SK-N-SH treated with all-trans-retinoic acid at 6 μM for 48 hours (cell line): ENCODE measurements at regions not wholly inside any gene's neighbourhood (a gene's known extent, or its start where the extent isn't known, plus 50 kb on each side); places are given as distances from the start of the nearest gene placed in this dataset.

Source experiments
- ARNTL ChIP-seq: fragments of 450-650 bp; formaldehyde crosslinking; IDR thresholded peaks from 2 replicates; pipeline ENCODE4 v1.5.0; 2020; ENCODE audit warnings: low read depth, mild to moderate bottlenecking, moderate library complexity, borderline replicate concordance
- TF ChIP-seq, protein P1 (sequence below): fragments of 250-450 bp; sonication (Bioruptor Pico); IDR thresholded peaks from 2 replicates; pipeline ENCODE4 v1.8.0; 2020; ENCODE audit warnings: mild to moderate bottlenecking, moderate library complexity, borderline replicate concordance

DNA sequence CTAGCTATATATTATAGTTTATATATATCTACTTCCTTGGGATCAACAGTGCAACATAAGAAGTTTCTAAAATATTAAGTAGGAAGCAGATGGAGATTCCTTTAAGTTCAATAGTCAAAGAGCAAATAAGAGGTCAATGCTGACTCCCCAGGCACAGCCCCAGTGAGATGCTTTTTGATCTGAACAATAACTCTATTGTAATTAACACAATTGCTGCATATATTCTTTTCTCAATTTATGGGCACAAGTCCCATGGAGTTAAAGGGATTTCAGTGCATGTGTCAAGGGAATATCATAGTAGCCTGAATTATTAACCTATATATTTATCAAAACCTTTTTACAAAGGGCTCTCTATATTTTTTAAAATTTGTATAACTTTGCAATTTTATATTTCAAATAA, 180.8 kb downstream of the SPRY2 start:
- TF ChIP-seq, protein P1, sequence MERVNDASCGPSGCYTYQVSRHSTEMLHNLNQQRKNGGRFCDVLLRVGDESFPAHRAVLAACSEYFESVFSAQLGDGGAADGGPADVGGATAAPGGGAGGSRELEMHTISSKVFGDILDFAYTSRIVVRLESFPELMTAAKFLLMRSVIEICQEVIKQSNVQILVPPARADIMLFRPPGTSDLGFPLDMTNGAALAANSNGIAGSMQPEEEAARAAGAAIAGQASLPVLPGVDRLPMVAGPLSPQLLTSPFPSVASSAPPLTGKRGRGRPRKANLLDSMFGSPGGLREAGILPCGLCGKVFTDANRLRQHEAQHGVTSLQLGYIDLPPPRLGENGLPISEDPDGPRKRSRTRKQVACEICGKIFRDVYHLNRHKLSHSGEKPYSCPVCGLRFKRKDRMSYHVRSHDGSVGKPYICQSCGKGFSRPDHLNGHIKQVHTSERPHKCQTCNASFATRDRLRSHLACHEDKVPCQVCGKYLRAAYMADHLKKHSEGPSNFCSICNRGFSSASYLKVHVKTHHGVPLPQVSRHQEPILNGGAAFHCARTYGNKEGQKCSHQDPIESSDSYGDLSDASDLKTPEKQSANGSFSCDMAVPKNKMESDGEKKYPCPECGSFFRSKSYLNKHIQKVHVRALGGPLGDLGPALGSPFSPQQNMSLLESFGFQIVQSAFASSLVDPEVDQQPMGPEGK (CRISPR knock-in tag) = no peak
- no peak for TF ChIP-seq ARNTL (CRISPR knock-in tag)
